ENCODE measurements at regions not wholly inside any gene's neighbourhood (a gene's known extent, or its start where the extent isn't known, plus 50 kb on each side); places are given as distances from the start of the nearest gene placed in this dataset.

DNA sequence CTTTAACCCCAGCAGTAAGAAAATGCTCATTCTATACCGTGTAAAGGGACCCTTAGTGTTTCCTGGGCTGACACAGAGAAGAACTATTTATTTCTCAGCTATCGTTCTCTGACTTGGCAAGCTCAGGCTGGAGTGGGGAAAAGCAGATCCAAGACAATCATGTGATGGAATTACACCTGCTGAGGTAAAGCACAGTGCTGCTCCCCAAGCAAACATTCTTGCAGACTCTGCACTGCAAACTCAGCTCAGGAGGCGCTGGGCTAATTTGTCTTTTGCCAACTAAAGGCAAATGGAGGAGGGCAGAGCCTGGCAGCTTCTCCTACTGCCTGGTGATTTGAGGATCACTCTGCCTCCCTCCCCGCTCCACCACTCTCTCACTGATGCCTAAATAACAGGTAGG lies 57.8 kb upstream of the FUT8 start:
- no peak overlapping the region for H3K4me3 ChIP-seq (ENCODE audit: insufficient read depth, low read length, poor library complexity, severe bottlenecking)
- no peaks in the 10 kb centered on the region for H3K9me3 ChIP-seq (ENCODE audit: insufficient read depth, low read length)
- TF ChIP-seq, protein P1, sequence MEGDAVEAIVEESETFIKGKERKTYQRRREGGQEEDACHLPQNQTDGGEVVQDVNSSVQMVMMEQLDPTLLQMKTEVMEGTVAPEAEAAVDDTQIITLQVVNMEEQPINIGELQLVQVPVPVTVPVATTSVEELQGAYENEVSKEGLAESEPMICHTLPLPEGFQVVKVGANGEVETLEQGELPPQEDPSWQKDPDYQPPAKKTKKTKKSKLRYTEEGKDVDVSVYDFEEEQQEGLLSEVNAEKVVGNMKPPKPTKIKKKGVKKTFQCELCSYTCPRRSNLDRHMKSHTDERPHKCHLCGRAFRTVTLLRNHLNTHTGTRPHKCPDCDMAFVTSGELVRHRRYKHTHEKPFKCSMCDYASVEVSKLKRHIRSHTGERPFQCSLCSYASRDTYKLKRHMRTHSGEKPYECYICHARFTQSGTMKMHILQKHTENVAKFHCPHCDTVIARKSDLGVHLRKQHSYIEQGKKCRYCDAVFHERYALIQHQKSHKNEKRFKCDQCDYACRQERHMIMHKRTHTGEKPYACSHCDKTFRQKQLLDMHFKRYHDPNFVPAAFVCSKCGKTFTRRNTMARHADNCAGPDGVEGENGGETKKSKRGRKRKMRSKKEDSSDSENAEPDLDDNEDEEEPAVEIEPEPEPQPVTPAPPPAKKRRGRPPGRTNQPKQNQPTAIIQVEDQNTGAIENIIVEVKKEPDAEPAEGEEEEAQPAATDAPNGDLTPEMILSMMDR (IDR thresholded peaks at IDR 0.05; ENCODE audit: insufficient read depth, low read length, poor library complexity, severe bottlenecking), result no peak
- TF ChIP-seq EZH2phosphoT487 (conservative IDR thresholded peaks at IDR 0.05; ENCODE audit: low read length), result no peak
- no peak overlapping the region for H3K9ac ChIP-seq (ENCODE audit: low read length)
- H3F3A ChIP-seq (ENCODE audit: insufficient read depth), result no peaks in the 10 kb centered on the region
- no peaks in the 10 kb centered on the region for H3K27me3 ChIP-seq (ENCODE audit: low read length)
- no peak overlapping the region for H3K4me2 ChIP-seq (ENCODE audit: low read depth, low read length, poor library complexity, severe bottlenecking)
- H3K9me2 ChIP-seq (replicated peaks; ENCODE audit: insufficient read depth, low read length), result no peaks in the 10 kb centered on the region
- no peaks in the 10 kb centered on the region for H3K79me2 ChIP-seq (ENCODE audit: insufficient read depth, low read length)
- no peak overlapping the region for H3K27ac ChIP-seq (ENCODE audit: low read depth, low read length)
- H2AFZ ChIP-seq (ENCODE audit: low read depth, low read length, severe bottlenecking), result no peak overlapping the region
- no peaks in the 10 kb centered on the region for H3K36me3 ChIP-seq (ENCODE audit: low read length)
- no peaks in the 10 kb centered on the region for H4K20me1 ChIP-seq (ENCODE audit: low read depth, low read length)

DNA sequence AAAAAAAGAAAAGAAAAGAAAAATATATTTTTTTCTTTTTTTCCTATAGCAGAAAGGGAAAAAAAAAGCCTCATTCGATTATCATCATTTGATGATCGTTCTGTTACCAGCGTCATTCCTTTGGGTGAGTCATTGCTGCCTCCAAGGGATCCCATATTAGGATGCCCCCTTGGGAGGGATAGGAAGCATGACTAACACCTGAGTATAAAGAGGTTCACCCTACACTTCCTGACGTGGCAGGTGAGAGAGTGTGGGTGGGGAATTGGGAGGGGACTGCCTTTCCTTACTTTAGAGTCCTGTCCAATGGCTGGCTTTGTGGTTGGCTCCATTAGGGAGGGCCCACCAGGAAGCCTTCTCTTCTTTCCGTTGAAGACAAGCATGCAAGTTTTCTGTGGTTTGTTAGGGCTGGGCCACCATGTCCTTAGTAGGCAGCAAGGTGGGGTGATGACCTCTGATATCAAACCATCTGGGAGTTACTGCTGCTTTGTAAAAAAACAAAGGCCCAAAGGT lies 56.1 kb upstream of the FUT8 start:
- H3K27ac ChIP-seq (ENCODE audit: low read depth, low read length), result no peak overlapping the region
- TF ChIP-seq, protein P1 (IDR thresholded peaks at IDR 0.05; ENCODE audit: insufficient read depth, low read length, poor library complexity, severe bottlenecking), result no peak
- TF ChIP-seq EZH2phosphoT487 (conservative IDR thresholded peaks at IDR 0.05; ENCODE audit: low read length), result no peak
- no peak overlapping the region for H3K9ac ChIP-seq (ENCODE audit: low read length)
- no peak overlapping the region for H3K4me2 ChIP-seq (ENCODE audit: low read depth, low read length, poor library complexity, severe bottlenecking)
- no peaks in the 10 kb centered on the region for H3K9me2 ChIP-seq (replicated peaks; ENCODE audit: insufficient read depth, low read length)
- H3K27me3 ChIP-seq (ENCODE audit: low read length), result no peaks in the 10 kb centered on the region
- no peaks in the 10 kb centered on the region for H4K20me1 ChIP-seq (ENCODE audit: low read depth, low read length)
- no peaks in the 10 kb centered on the region for H3F3A ChIP-seq (ENCODE audit: insufficient read depth)
- no peaks in the 10 kb centered on the region for H3K79me2 ChIP-seq (ENCODE audit: insufficient read depth, low read length)
- H3K4me3 ChIP-seq (ENCODE audit: insufficient read depth, low read length, poor library complexity, severe bottlenecking), result no peak overlapping the region
- no peaks in the 10 kb centered on the region for H3K36me3 ChIP-seq (ENCODE audit: low read length)
- H3K9me3 ChIP-seq (ENCODE audit: insufficient read depth, low read length), result no peaks in the 10 kb centered on the region
- H2AFZ ChIP-seq (ENCODE audit: low read depth, low read length, severe bottlenecking), result no peak overlapping the region

- Histone ChIP-seq H3K27me3 (ENCODE audit: low read length) (no peaks in the 10 kb centered on the region), H3F3A (ENCODE audit: insufficient read depth) (no peaks in the 10 kb centered on the region), H3K9me2 (replicated peaks; ENCODE audit: insufficient read depth, low read length) (no peaks in the 10 kb centered on the region), H3K4me3 (ENCODE audit: insufficient read depth, low read length, poor library complexity, severe bottlenecking) (no peak overlapping the region), H3K9me3 (ENCODE audit: insufficient read depth, low read length) (no peaks in the 10 kb centered on the region), H3K36me3 (ENCODE audit: low read length) (no peaks in the 10 kb centered on the region), H4K20me1 (ENCODE audit: low read depth, low read length) (no peaks in the 10 kb centered on the region), H2AFZ (ENCODE audit: low read depth, low read length, severe bottlenecking) (no peak overlapping the region), H3K79me2 (ENCODE audit: insufficient read depth, low read length) (no peaks in the 10 kb centered on the region), H3K4me2 (ENCODE audit: low read depth, low read length, poor library complexity, severe bottlenecking) (no peak overlapping the region), H3K9ac (ENCODE audit: low read length) (no peak overlapping the region), H3K27ac (ENCODE audit: low read depth, low read length) (no peak overlapping the region)
- TF ChIP-seq, protein P1 (IDR thresholded peaks at IDR 0.05; ENCODE audit: insufficient read depth, low read length, poor library complexity, severe bottlenecking), result no peak
- TF ChIP-seq EZH2phosphoT487 (conservative IDR thresholded peaks at IDR 0.05; ENCODE audit: low read length), result no peak
Measured at GRCh38 chr14:65357113-65357512, 55.4 kb upstream of the FUT8 start.

All from SU-DHL-6 (cell line).